HG02763 (cell line): ENCODE measurements at regions not wholly inside any gene's neighbourhood (a gene's known extent, or its start where the extent isn't known, plus 50 kb on each side); places are given as distances from the start of the nearest gene placed in this dataset.
"Not testable (repeated sequence)": the region's sequence is repeated elsewhere in the genome, so short reads cannot be mapped to it uniquely, and the experiment has no call there.

Source experiments
- ATAC-seq: cut with Tn5 transposase; IDR thresholded peaks from one replicate; pipeline ENCODE4 v1.9.1; 2021; ENCODE audit warnings: mild to moderate bottlenecking, moderate library complexity; ENCODE audit not compliant: unreplicated experiment

DNA sequence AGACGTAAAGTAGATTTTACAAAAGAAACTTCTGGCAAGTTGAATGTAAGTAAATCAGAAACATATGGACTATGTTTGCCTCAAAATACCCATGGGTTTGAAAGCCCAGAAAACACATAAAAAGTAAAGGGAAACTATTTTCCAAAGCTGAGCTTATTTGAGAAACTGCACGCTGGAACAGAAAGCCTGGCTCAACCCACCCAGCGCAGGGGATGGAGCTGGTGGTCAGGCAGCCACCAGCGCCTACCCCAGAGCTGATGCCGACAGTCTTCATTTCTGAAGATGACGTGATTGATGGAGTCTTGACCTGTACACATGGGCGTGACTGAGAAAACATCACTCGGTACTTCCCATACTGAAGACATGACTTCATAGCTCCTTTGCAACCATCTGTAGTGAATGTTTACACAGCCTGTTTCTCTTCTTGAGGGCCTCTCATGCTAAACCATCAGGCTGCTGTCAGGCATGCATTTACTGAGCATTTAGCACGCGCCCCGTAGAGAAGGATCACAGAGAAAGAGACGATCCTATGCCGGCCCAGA is 232.6 kb upstream of the AUTS2 start:
- no peak for ATAC-seq

DNA sequence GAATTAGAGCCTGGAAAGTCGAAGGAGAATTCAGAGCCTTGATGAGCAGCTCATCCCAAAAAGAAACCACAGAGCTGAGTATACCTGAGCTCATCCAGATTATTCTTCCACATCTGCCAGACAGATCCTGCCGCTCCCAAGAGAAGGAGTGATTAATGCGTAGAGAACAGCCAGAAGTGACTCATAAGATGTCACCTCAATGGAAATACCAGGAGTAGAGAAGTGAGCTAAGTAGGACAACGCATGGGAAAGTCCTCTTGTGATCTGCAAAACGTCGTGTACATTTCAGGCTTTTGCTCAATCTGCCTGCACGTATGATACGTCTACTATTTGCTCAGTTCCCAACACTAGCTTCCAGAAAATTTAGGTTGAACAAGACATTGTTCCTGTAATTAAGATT is 230.5 kb upstream of the AUTS2 start:
- no peak for ATAC-seq

DNA sequence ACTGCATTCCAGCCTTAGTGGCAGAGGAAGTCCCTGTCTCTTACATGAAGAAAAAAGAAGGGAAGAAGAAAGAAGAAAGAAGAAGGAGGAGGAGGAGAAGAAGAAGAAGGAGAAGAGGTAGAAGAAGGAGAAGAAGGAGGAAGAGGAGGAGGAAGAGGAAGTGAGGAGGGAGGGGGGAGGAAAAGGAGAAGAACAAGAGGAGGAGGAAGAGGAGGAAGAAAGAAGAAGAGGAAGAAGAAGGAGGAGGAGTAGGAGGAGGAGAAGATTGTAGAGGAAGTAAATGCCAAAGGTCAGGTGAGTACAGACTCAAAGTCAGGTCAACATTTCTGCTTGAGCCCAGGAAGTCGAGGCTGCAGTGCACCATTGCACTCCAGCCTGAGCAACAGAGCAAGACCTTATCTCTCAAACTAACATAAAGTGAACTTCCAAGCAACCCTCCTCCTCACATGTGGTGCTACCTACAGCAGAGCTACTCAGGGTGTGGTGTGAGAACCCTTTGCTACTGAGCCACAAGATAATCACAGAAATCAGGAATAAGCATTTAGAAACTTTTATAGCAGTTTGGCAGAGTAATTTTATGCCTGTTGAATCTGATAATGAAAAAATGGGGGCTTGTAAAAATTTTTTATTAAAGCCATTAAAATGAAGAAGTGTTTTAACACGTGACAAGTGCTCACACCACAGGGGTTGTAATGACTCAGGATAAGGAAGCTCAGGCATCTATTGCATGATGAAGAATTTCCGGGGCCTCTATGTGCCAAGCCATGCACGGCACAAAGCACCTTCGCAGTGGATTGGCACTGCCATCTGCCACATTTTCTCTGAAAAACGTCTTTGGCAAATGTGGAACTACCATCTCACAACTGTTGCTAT is 224.9 kb upstream of the AUTS2 start:
- ATAC-seq, result no peak

DNA sequence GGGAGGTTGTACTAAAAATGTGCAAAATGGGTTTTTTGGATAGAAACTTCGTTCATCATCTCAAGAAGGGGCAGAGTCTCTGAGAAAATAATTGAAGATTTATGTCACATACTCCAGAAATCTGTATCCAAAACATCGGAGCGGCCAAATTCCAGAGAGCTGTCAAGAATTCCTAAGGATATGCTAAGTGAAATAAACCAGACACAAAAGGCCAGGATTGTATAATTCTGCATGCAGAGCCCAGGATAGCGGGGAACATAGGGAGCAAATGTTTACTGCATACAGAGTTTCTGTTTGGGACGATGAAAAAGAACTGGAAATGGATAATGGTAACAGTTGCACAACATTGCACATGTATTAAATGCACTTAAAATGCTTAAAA is 224.2 kb upstream of the AUTS2 start:
- no peak for ATAC-seq

DNA sequence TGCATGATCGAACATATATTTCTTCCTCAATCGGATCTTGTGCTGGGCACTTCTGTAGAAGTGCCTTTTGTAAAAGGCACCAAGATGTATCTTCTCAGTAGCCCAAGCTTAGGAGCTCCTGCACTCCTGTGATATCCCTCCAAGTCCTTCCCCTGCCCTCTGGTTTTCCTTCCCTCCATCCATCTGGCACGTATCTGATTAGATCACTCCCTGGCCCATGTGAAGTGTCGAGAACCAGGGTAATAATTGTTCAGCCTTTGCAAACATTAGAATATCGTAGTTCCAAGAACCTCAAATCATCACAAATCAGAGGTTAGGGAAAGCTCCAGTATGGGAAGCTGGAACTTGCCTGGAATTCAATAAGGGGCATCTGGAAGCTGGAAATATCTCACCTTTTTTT is 221.1 kb upstream of the AUTS2 start:
- no peak for ATAC-seq

DNA sequence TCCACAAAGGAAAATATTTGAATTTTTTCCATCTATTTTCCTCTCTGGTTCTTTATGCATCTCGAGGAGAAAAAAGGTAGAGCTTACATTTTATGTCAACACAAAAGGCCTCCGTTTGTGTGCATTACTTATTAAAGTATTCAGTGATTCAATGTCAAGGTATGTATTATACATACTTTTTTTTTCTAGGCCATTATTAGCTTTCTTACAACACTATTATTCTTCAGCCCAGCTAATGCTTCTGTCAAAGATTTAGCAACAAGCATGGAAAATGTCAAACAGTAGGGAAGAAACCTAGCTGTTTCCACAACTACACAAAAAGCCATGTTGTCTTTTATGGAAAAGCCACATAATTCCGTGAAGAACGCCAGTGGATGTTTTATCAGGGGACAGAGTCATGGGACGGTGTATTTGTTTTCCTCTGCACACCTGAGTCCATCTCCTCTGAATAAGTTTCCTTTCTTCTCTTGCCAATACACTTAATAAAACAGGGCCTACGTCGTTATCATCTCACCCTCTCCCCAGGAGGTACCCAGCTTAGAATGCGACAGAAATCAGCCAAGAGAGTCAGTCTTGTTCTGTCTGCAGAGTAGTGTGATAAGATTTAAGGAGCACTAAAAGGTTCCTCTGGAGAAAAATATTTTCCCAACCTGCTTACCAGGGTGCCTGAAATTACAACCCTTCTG is 209.7 kb upstream of the AUTS2 start:
- ATAC-seq, result no peak

DNA sequence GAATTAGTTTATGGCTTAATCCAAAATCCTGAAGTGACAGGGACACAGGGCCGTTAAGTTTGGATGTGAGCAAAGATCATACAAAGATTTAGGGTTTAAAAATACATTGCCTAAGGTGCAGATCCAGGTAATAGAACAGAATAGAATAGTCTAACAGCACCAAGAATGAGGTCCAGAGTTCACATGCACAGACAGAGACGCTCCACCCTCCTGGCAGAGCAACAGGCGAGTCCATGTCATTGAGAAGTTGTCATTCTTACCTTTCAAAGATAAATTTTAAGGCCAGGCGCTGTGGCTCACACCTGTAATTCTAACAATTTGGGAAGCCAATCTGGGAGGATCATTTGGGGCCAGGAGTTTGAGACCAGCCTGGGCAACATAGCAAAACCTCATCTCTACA is 209.1 kb upstream of the AUTS2 start:
- no peak for ATAC-seq

DNA sequence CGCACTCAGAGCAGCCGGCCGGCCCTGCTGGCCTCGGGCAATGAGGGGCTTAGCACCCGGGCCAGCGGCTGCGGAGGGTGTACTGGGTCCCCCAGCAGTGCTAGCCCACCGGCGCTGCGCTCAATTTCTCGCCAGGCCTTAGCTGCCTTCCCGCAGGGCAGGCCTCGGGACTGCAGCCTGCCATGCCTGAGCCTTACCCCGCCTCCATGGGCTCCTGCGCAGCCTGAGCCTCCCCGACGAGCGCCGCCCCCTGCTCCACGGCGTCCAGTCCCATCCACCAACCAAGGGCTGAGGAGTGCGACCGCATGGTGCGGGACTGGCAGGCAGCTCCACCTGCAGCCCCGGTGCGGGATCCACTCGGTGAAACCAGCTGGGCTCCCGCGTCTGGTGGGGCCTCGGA is 204.4 kb upstream of the AUTS2 start:
- ATAC-seq, result not testable (repeated sequence)

DNA sequence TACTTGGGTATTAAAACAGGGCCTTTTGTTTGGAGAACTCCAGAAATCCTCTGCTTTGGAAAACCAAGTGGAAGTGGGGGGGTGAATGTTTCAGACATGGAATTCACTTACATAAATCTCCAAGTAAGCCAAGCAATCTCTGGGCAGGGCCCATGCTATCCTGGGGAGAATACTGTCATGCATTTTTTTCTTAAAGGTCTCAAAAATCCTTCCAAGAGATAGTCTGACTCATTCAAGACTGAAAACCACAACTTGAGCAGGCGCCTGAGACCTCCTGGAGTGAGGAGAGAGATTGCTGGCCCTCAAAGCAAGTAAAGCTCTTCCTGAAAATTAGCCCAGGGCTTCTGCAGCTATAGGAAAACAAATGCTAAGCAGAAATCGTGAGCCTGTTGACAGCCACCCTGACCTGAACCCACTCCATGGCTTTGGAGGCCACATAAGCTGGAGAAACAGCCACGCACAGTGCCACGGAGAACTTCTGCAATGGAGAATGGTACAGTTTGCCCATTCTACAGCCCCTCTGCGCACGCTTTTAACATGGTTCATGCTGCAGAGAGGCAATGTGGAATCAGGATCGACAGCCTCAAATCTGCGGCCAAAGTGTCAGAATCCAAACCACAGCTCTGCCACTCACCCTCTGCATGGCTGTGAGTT is 203.1 kb upstream of the AUTS2 start:
- ATAC-seq, result no peak

DNA sequence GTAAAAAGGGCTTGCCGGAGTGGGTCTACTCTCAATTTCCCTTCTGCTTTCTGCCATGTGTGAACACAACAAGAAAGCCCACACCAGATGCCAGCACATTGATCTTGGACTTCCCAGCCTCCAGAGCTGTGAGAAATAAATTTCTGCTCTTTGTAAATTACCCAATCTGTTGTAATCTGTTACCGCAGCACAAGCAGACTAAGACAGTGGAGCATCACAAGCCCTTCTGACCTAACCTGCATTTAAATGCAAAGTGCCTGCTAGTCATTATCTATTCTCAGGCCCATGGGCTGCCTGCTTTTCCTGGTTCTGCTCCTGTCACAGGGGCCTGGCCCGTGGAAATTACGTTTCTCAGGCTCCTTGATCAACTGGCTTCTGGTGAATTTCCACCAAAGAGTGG is 199.3 kb upstream of the AUTS2 start:
- no peak for ATAC-seq

DNA sequence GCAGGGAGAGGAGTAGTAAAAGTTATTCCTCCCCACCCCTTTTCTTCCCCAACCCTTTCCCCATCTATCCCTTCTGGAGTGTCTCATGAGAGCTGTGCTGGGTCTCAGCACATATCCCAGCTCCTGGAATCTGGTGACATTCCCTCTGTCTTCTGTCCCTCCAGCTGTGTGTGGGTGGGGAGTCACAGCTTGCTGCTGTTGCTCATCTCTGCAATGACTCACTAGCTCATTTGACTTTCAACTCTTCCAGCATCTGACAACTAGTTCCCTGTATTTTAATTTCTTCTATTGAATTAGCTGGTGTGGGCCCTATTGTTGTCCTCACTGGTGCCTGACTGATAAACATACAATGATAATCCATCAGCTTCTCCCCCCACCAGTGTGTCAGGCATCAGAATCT is 198.9 kb upstream of the AUTS2 start:
- ATAC-seq, result no peak

DNA sequence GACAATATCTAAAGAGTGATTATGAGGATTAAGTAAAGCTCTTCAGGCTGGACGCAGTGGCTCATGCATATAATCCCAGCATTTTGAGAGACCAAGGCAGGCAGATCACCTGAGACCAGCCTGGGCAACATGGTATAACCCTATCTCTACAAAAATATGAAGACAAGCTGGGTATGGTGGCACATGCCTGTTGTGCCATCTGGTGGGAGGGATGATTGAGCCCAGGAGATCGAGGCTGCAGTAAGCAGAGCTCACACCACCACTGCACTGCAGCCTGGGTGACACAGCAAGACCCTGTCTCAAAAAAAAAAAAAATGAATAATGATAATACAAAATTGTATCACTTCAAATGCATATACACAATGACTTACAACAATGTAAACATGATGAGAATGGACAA is 195.6 kb upstream of the AUTS2 start:
- ATAC-seq, result no peak

DNA sequence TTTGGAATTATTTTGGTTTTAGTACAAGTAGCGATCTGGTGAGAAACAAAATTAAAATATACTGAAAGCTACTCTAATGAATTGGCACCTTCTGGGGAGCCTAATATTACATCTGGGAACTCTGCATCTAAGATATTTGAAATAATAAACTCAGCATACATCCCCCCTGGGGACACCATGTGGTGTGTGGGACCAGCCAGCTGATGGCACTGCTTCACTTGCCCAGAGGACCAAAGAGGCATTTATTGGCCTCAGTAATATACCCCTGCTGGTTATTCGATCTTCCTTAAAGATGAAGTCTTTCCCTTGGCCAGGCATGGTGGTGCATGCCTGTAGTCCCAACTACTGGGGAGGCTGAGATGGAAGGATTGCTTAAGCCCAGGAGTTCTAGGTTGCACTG is 195.1 kb upstream of the AUTS2 start:
- no peak for ATAC-seq

DNA sequence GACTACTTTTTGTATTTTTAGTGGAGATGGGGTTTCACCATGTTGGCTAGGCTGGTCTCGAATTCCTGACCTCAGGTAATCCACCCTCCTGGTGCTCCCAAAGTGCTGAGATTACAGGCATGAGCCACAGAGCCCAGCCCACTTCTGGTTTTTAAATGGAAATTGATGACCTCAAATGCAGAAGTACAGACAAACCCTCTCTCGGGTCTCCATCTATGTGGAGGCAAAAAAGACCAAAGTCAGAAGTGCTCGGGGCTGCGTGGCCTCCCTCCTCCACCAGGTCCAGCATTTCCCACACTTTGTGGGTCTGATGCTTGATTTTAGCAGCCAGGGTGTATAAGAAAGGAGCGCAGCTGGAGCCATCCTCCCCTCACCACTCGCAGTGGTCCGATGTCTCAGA is 187.3 kb upstream of the AUTS2 start:
- no peak for ATAC-seq

DNA sequence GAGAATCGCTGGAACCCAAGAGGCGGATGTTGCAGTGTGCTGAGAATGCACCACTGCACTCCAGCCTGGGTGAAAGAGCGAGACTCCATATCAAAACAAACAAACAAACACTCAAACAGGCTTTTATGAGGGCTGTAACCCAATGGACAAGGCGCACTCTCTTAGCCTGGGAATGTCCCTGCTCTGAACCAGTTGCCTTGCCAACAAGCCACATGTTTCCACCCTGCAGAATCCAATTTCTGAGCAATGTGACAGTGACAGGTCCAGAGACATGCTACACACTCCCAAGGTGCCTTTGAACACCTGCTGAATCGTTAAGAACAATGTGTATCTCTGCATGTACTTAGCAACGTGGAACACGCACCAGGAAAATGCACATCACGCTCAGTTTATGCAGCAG is 186.8 kb upstream of the AUTS2 start:
- no peak for ATAC-seq

DNA sequence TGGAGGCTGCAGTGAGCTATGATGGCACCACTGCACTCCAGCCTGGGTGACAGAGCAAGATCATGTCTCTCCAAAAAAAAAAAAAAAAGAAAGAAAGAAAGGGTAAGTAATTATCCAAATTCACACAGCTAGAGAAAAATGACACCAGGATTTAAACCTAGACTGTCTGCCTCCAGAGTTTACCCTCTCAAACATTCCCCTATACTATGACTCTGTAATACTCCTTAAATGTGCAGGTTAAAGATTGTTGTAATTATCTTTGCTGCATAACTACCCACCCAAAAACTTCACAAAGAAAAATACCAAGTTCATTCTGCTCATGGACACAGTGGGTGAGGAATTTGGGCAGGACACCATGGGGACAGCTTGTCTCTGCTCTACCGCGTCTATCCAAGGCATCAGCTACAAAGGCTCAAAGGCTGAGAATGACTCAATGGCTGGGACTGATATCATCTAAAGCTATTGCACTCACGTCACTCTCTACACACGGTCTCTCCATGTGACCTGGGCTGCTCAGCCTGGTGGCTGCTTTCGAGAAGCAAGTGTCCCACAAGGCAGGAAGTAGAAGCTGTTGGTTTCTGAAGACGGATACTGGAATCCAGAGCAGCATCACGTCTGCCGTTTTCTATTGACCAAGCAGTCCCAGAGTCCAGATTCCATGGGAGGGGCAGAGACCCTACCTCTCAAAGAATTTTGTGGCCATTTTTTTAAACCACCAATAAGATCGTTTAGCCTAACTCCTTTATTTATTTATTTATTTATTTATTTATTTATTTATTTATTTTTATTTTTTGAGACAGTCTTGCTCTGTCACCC is 185.7 kb upstream of the AUTS2 start:
- no peak for ATAC-seq

DNA sequence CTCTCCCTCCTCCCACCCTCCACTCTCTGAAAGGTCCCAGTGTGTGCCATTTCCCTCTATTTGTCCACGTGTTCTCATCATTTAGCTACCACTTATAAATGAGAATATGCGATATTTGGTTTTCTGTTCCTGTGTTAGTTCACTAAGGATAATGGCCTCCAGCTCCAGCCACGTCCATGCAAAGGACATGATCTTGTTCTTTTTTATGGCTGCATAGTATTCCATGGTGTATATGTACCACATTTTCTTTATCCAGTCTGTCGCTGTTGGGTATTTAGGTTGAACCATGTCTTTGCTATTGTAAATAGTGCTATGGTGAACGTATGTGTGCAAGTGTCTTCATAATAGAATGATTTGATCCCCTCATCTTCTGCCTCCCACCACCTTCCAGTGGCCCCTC is 183.7 kb upstream of the AUTS2 start:
- no peak for ATAC-seq

DNA sequence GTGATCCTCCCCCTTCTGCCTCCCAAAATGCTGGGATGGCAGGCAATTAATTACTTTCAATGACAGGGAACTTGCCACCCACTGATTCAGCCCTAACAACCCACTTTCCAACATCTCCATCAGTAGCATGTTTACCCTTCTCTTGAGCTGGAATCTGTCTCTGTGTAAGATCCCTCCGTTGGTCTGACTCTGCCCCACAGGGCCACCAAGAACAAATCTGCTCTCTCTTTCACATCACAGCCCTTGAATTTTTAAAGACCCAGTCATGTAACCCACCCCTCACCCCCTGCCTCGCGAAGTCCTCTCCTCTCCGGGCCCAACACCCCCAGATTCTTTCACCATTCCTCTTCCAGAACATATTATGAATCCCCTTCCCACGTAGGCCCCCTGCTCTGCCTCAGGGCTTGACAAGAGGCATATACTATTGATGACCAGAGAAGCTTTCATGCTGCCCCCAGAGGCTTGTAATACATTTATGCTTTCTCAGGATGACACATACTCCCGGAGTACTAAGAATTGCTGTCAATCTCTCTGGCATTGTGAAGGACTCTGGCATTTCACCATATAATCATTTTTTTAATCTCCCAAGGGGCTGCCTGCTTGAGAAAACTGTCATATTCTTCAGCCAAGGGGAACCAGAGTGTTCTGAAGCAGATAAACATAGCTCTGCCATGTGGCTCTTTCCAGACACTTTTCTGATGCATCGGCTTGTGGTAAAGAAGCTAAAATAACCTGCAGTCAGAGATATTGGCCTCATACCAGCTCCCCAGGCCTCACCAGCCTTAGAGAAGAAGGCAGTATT is 179.2 kb upstream of the AUTS2 start:
- no peak for ATAC-seq

DNA sequence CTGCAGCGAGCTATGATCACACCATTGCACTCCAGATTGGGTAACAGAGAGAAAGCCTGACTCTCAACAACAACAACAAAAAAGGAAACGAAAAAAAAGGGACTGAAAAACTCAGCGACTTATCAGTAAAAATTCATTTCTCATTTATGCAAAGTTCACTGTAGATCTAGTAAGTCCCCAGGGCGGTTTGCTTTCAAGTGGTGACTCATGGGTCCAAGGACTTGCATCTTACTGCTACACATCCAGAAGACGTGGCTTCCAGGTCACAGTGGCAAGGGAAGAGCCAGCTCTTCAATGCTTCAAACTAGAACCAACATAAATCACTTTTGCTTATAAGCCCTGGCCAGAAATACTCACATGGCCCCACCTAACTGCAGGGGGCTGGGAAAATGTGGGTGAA is 178.3 kb upstream of the AUTS2 start:
- no peak for ATAC-seq

DNA sequence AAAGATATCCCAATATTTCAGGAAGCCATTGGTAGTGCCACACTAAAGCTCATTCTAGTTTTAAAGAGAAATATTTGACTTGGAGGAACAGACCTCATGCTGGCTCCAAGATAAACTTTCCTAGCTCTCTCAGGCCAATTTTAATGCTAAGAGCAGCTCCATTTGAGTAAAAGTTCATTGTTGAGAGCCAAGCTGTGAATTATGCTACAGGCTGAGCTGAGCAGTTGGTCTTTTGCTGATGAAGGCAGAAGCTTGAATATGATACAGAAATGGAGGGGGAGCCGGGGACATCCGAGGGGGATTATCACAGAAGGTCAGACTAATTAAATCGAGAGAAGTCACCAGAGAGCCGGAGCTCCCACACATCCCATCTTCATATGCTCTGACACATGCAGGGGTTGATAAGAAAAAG is 175.7 kb upstream of the AUTS2 start:
- no peak for ATAC-seq
